Astrocyte of the cerebellum (primary cell): ENCODE measurements at regions not wholly inside any gene's neighbourhood (a gene's known extent, or its start where the extent isn't known, plus 50 kb on each side); places are given as distances from the start of the nearest gene placed in this dataset.

Experiments
- DNase-seq: peaks from one replicate; pipeline ENCODE4 v3.0.0-alpha.2; 2011; ENCODE audit warnings: low read depth
- H3K4me3 ChIP-seq: 2 replicates; pipeline ENCODE4 v1.5.1; 2011; ENCODE audit warnings: mild to moderate bottlenecking, low read depth, low read length, moderate library complexity
- CTCF ChIP-seq: IDR thresholded peaks from 2 replicates; pipeline ENCODE4 v1.5.1; 2012; ENCODE audit warnings: low read length, low read depth, moderate library complexity, mild to moderate bottlenecking; ENCODE audit errors: missing control alignments
- in situ Hi-C: cut with HindIII; loops from 2 replicates; pipeline ENCODE4 v1.10.0; 2017; ENCODE audit warnings: low sequenced_read_pairs

- in situ Hi-C loops: no loop called here
- no peak for TF ChIP-seq CTCF
- DNase-seq: no peak
- H3K4me3 ChIP-seq: no peak overlapping the region
Observed at GRCh38 chr7:19375976-19376375, 230.8 kb upstream of the FERD3L start.

- in situ Hi-C loops: no loop called here
- DNase-seq: no peak
- TF ChIP-seq CTCF: no peak
- no peak overlapping the region for H3K4me3 ChIP-seq
Observed at GRCh38 chr7:19373334-19373733, 228.1 kb upstream of the FERD3L start.

- TF ChIP-seq CTCF: no peak
- DNase-seq: no peak
- H3K4me3 ChIP-seq: no peak overlapping the region
- in situ Hi-C loops: no loop called here
Observed at GRCh38 chr7:19369806-19370205, 224.6 kb upstream of the FERD3L start.

- H3K4me3 ChIP-seq: no peak overlapping the region
- no peak for DNase-seq
- in situ Hi-C loops: no loop called here
- no peak for TF ChIP-seq CTCF
Observed at GRCh38 chr7:19369182-19369581, 224.0 kb upstream of the FERD3L start.

- H3K4me3 ChIP-seq: no peak overlapping the region
- in situ Hi-C loops: no loop called here
- DNase-seq: no peak
- no peak for TF ChIP-seq CTCF
Observed at GRCh38 chr7:19368491-19368925, 223.3 kb upstream of the FERD3L start.

GRCh38 chr7:19364950-19365349 lies 219.7 kb upstream of the FERD3L start:
- no peak for DNase-seq
- H3K4me3 ChIP-seq: no peak overlapping the region
- no peak for TF ChIP-seq CTCF
- in situ Hi-C loops: no loop called here

GRCh38 chr7:19362099-19362498 lies 216.9 kb upstream of the FERD3L start:
- in situ Hi-C loops: no loop called here
- no peak for TF ChIP-seq CTCF
- H3K4me3 ChIP-seq: no peak overlapping the region
- no peak for DNase-seq
